Ishikawa (cell line): ENCODE measurements at regions not wholly inside any gene's neighbourhood (a gene's known extent, or its start where the extent isn't known, plus 50 kb on each side); places are given as distances from the start of the nearest gene placed in this dataset.

Experiments used
- RAD21 ChIP-seq: IDR thresholded peaks from 2 replicates; pipeline ENCODE4 v1.6.1; 2012; ENCODE audit warnings: low read depth
- TAF1 ChIP-seq: IDR thresholded peaks from 2 replicates; pipeline ENCODE4 v1.6.1; 2012; ENCODE audit warnings: low read depth, mild to moderate bottlenecking
- TF ChIP-seq, protein P1 (sequence below): IDR thresholded peaks from 2 replicates; pipeline ENCODE4 v1.6.1; 2012
- TF ChIP-seq, protein P2 (sequence below): IDR thresholded peaks from 2 replicates; pipeline ENCODE4 v1.6.1; 2012; ENCODE audit warnings: low read depth, mild to moderate bottlenecking

DNA sequence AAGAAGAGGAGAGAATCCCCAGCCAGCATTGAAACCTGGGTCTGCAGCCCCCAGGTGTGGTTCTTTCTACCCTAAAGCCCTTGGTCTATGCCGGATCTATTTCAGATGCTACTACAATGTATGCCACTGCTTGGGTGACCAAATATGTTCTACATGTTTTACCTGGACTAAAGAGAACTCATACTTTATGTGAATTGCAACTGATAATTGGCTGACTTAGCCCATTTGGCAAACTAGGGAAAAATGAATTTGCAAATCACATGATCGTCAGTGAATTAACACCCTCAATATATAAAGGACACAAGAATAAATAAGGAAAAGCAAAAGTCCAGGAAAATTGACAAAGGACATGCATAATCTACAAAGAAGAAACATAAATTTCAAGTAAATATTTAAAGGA, 308.8 kb upstream of the IRX2 start:
- TF ChIP-seq, protein P1, sequence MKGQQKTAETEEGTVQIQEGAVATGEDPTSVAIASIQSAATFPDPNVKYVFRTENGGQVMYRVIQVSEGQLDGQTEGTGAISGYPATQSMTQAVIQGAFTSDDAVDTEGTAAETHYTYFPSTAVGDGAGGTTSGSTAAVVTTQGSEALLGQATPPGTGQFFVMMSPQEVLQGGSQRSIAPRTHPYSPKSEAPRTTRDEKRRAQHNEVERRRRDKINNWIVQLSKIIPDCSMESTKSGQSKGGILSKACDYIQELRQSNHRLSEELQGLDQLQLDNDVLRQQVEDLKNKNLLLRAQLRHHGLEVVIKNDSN: no peak
- TF ChIP-seq, protein P2, sequence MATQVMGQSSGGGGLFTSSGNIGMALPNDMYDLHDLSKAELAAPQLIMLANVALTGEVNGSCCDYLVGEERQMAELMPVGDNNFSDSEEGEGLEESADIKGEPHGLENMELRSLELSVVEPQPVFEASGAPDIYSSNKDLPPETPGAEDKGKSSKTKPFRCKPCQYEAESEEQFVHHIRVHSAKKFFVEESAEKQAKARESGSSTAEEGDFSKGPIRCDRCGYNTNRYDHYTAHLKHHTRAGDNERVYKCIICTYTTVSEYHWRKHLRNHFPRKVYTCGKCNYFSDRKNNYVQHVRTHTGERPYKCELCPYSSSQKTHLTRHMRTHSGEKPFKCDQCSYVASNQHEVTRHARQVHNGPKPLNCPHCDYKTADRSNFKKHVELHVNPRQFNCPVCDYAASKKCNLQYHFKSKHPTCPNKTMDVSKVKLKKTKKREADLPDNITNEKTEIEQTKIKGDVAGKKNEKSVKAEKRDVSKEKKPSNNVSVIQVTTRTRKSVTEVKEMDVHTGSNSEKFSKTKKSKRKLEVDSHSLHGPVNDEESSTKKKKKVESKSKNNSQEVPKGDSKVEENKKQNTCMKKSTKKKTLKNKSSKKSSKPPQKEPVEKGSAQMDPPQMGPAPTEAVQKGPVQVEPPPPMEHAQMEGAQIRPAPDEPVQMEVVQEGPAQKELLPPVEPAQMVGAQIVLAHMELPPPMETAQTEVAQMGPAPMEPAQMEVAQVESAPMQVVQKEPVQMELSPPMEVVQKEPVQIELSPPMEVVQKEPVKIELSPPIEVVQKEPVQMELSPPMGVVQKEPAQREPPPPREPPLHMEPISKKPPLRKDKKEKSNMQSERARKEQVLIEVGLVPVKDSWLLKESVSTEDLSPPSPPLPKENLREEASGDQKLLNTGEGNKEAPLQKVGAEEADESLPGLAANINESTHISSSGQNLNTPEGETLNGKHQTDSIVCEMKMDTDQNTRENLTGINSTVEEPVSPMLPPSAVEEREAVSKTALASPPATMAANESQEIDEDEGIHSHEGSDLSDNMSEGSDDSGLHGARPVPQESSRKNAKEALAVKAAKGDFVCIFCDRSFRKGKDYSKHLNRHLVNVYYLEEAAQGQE: no peak
- TF ChIP-seq TAF1 (no peak), RAD21 (no peak)
